Erythroblast (primary cell): ENCODE measurements at regions not wholly inside any gene's neighbourhood (a gene's known extent, or its start where the extent isn't known, plus 50 kb on each side); places are given as distances from the start of the nearest gene placed in this dataset.

Source experiments
- GATA1 ChIP-seq: IDR thresholded peaks from 2 replicates; pipeline ENCODE4 v1.6.1; 2011; ENCODE audit warnings: low read depth, mild to moderate bottlenecking, control low read depth, low read length, moderate library complexity
- POLR2A ChIP-seq: IDR thresholded peaks from 2 replicates; pipeline ENCODE4 v1.6.1; 2011; ENCODE audit warnings: mild to moderate bottlenecking, low read length

GRCh38 chr16:63981639-63982038 lies 1140.2 kb downstream of the CDH11 start:
- TF ChIP-seq POLR2A (no peak), GATA1 (no peak)
